Gastrocnemius medialis (tissue), 4 donors: ENCODE measurements at regions not wholly inside any gene's neighbourhood (a gene's known extent, or its start where the extent isn't known, plus 50 kb on each side); places are given as distances from the start of the nearest gene placed in this dataset.

Experiments used
- POLR2A ChIP-seq, 2 donors: fragments of 450-650 bp; IDR thresholded peaks; one replicate each; pipeline ENCODE4 v1.6.1; 2017; ENCODE audit warnings: antibody characterized with exemption in 2 of 2, mild to moderate bottlenecking in 2 of 2, moderate library complexity in 2 of 2
- TF ChIP-seq, protein P1 (sequence below), 5 experiments: fragments of 450-650 bp in 3 of 5; fragments of 200-600 bp in 2 of 5; sonication (generic) in 2 of 5; IDR thresholded peaks in 4 of 5; conservative IDR thresholded peaks in 1 of 5; 1 replicate in 4 of 5; 2 replicates in 1 of 5; pipeline ENCODE4 v1.5.1; 2016 to 2019; ENCODE audit warnings: antibody characterized with exemption in 5 of 5, mild to moderate bottlenecking in 3 of 5, moderate library complexity in 3 of 5

DNA sequence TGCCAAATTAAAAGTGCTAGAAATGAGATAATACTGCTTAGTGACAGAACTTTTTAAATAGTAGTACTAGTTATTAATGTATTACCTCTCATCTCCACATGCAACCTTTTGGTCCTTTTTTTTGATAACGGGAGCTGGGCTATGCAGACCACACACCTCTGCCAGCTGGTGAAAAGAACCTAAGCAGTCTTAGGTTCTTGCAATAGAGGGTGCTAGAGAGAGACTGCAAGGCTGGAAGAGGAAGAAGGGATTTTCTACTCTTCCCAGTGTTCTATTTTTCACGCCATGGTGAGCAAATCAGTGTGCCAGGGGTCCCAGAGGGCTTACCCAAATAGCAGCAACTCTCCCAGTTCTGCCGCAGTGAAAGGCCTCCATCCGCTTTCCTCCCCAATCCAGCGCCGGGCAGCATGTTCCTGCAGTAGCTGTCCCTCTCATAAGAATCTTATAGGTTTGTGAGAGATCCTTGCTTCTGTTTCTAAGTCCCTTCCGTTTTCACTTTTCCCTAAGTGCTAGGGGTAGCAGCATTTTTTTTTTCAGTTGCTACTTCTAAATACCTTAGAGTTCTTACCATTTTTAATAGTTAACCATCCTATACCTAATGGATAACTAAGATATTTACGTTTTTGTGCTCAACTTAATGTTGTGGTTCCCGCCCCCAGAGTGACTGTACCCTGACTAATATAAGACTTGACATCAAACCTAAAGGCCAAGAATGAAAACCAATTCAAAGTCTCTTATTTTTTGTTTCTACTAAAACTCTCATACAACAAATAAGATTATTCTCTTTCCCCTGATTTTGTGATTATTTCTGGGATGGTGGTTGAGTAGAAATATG, 69.4 kb upstream of the UBE2E3 start:
- TF ChIP-seq, protein P1, sequence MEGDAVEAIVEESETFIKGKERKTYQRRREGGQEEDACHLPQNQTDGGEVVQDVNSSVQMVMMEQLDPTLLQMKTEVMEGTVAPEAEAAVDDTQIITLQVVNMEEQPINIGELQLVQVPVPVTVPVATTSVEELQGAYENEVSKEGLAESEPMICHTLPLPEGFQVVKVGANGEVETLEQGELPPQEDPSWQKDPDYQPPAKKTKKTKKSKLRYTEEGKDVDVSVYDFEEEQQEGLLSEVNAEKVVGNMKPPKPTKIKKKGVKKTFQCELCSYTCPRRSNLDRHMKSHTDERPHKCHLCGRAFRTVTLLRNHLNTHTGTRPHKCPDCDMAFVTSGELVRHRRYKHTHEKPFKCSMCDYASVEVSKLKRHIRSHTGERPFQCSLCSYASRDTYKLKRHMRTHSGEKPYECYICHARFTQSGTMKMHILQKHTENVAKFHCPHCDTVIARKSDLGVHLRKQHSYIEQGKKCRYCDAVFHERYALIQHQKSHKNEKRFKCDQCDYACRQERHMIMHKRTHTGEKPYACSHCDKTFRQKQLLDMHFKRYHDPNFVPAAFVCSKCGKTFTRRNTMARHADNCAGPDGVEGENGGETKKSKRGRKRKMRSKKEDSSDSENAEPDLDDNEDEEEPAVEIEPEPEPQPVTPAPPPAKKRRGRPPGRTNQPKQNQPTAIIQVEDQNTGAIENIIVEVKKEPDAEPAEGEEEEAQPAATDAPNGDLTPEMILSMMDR (IDR thresholded peaks at IDR 0.05 in 4 of 5, conservative IDR thresholded peaks at IDR 0.05 in 1 of 5), result no peak
- no peak for TF ChIP-seq POLR2A (IDR thresholded peaks at IDR 0.05)
